Neural progenitor cell (in vitro differentiated cells): ENCODE measurements at regions not wholly inside any gene's neighbourhood (a gene's known extent, or its start where the extent isn't known, plus 50 kb on each side); places are given as distances from the start of the nearest gene placed in this dataset. TPM values are rescaled to one million over a fixed set of nuclear protein-coding genes. Genes with fewer than 3 reads are reported as not detected.

ENCODE experiments used
- DNase-seq: peaks from one replicate; pipeline ENCODE4 v3.0.0-alpha.2; 2016; ENCODE audit warnings: low spot score
- H2AFZ ChIP-seq: fragments of 200-600 bp; sonication (generic); replicated peaks from 2 replicates; pipeline ENCODE4 v1.6.1; 2016; ENCODE audit warnings: antibody characterized with exemption
- H3F3A ChIP-seq: fragments of 200-600 bp; sonication (generic); 2 replicates; pipeline ENCODE4 v1.6.1; 2016; ENCODE audit warnings: antibody characterized with exemption, low read depth
- H3K27ac ChIP-seq: fragments of 200-600 bp; sonication (generic); 2 replicates; pipeline ENCODE4 v1.5.1; 2016; ENCODE audit warnings: mild to moderate bottlenecking
- H3K27me3 ChIP-seq: fragments of 200-600 bp; sonication (generic); 2 replicates; pipeline ENCODE4 v1.6.1; 2016; ENCODE audit warnings: mild to moderate bottlenecking, moderate library complexity
- H3K36me3 ChIP-seq: fragments of 200-600 bp; sonication (generic); 2 replicates; pipeline ENCODE4 v1.5.1; 2016
- H3K4me1 ChIP-seq: fragments of 200-600 bp; sonication (generic); 2 replicates; pipeline ENCODE4 v1.6.1; 2016; ENCODE audit warnings: mixed run types
- H3K4me2 ChIP-seq: fragments of 200-600 bp; sonication (generic); 2 replicates; pipeline ENCODE4 v1.6.1; 2016
- H3K4me3 ChIP-seq: fragments of 200-600 bp; sonication (generic); 2 replicates; pipeline ENCODE4 v1.5.1; 2016
- H3K79me2 ChIP-seq: fragments of 200-600 bp; sonication (generic); 2 replicates; pipeline ENCODE4 v1.6.1; 2016; ENCODE audit warnings: low read depth
- H3K9ac ChIP-seq: fragments of 200-600 bp; sonication (generic); 2 replicates; pipeline ENCODE4 v1.6.1; 2016
- H3K9me3 ChIP-seq: fragments of 200-600 bp; sonication (generic); 2 replicates; pipeline ENCODE4 v1.5.1; 2016; ENCODE audit warnings: low read depth
- H4K20me1 ChIP-seq: fragments of 200-600 bp; sonication (generic); 2 replicates; pipeline ENCODE4 v1.6.1; 2016; ENCODE audit warnings: low read depth
- H3K27ac Mint-ChIP-seq: 3 replicates; pipeline ENCODE4 v1.8.0; 2021; ENCODE audit warnings: mixed read lengths
- H3K27me3 Mint-ChIP-seq: 2 replicates; pipeline ENCODE4 v1.8.0; 2022; ENCODE audit warnings: low read depth, mild to moderate bottlenecking, inconsistent platforms, moderate library complexity, mixed read lengths; ENCODE audit not compliant: insufficient read depth
- H3K36me3 Mint-ChIP-seq: 3 replicates; pipeline ENCODE4 v1.8.0; 2021; ENCODE audit warnings: mixed read lengths
- H3K4me1 Mint-ChIP-seq: 3 replicates; pipeline ENCODE4 v1.8.0; 2021; ENCODE audit warnings: mixed read lengths
- H3K4me3 Mint-ChIP-seq: 3 replicates; pipeline ENCODE4 v1.8.0; 2021; ENCODE audit warnings: mild to moderate bottlenecking, moderate library complexity, mixed read lengths
- H3K9me3 Mint-ChIP-seq: 3 replicates; pipeline ENCODE4 v1.8.0; 2020; ENCODE audit warnings: mixed read lengths
- CTCF ChIP-seq: fragments of 200-600 bp; sonication (generic); IDR thresholded peaks from 2 replicates; pipeline ENCODE4 v1.5.1; 2017; ENCODE audit warnings: antibody characterized with exemption, mild to moderate bottlenecking
- EZH2 ChIP-seq: fragments of 200-600 bp; sonication (generic); IDR thresholded peaks from 2 replicates; pipeline ENCODE4 v1.6.1; 2017; ENCODE audit warnings: antibody characterized with exemption, mild to moderate bottlenecking, moderate library complexity
- EZH2phosphoT487 ChIP-seq: fragments of 200-600 bp; sonication (generic); IDR thresholded peaks from 2 replicates; pipeline ENCODE4 v1.6.1; 2017; ENCODE audit warnings: antibody characterized with exemption
- small RNA-seq: library from RNA; depleted of rRNA; stranded (forward); fragments of <200 nt; gene quantifications from one replicate; pipeline ENCODE3, GENCODE V24; 2015

GRCh38 chr2:103667335-103667884 lies 905.6 kb downstream of the TMEM182 start:
- Mint-ChIP-seq H3K27me3 (no peaks in the 10 kb centered on the region), H3K4me3 (no peak overlapping the region), H3K4me1 (no peaks in the 10 kb centered on the region), H3K9me3 (no peaks in the 10 kb centered on the region), H3K27ac (no peak overlapping the region), H3K36me3 (no peaks in the 10 kb centered on the region)
- no peak for DNase-seq
- no peaks in the 10 kb centered on the region for H3K36me3 ChIP-seq
- H3K4me1 ChIP-seq = no peaks in the 10 kb centered on the region
- H3F3A ChIP-seq = no peaks in the 10 kb centered on the region
- H3K4me2 ChIP-seq = no peak overlapping the region
- no peak overlapping the region for H2AFZ ChIP-seq
- no peak overlapping the region for H3K4me3 ChIP-seq
- no peak for TF ChIP-seq CTCF
- TF ChIP-seq EZH2 = no peak
- no peak for TF ChIP-seq EZH2phosphoT487
- no peaks in the 10 kb centered on the region for H4K20me1 ChIP-seq
- H3K9me3 ChIP-seq = no peaks in the 10 kb centered on the region
- no peak overlapping the region for H3K9ac ChIP-seq
- H3K79me2 ChIP-seq = no peaks in the 10 kb centered on the region
- H3K27ac ChIP-seq = no peak overlapping the region
- no peaks in the 10 kb centered on the region for H3K27me3 ChIP-seq

- Histone ChIP-seq H3K4me3 (no peak overlapping the region), H3K4me1 (peaks cover 3% of the 10 kb centered on the region), H2AFZ (no peak overlapping the region), H3K79me2 (no peaks in the 10 kb centered on the region), H3K27ac (no peak overlapping the region), H3K27me3 (no peaks in the 10 kb centered on the region), H3K9me3 (no peaks in the 10 kb centered on the region), H4K20me1 (no peaks in the 10 kb centered on the region), H3F3A (no peaks in the 10 kb centered on the region), H3K4me2 (no peak overlapping the region), H3K36me3 (no peaks in the 10 kb centered on the region), H3K9ac (no peak overlapping the region)
- H3K27me3 Mint-ChIP-seq = no peaks in the 10 kb centered on the region
- no peak for DNase-seq
- peaks cover 2% of the 10 kb centered on the region for H3K9me3 Mint-ChIP-seq
- H3K4me1 Mint-ChIP-seq = peaks cover 5% of the 10 kb centered on the region
- TF ChIP-seq EZH2 (no peak), CTCF (no peak), EZH2phosphoT487 (no peak)
- H3K36me3 Mint-ChIP-seq = no peaks in the 10 kb centered on the region
- no peak overlapping the region for H3K4me3 Mint-ChIP-seq
- no peak overlapping the region for H3K27ac Mint-ChIP-seq
Observed at GRCh38 chr2:103669531-103669930, 907.7 kb downstream of the TMEM182 start.

Small RNA genes in the stretch of these regions (small RNA-seq; reads per million reads assigned to genes)
- not detected for gene AC010881.1
- gene AC018880.2 = not detected
